ENCODE measurements at regions not wholly inside any gene's neighbourhood (a gene's known extent, or its start where the extent isn't known, plus 50 kb on each side); places are given as distances from the start of the nearest gene placed in this dataset.

DNA sequence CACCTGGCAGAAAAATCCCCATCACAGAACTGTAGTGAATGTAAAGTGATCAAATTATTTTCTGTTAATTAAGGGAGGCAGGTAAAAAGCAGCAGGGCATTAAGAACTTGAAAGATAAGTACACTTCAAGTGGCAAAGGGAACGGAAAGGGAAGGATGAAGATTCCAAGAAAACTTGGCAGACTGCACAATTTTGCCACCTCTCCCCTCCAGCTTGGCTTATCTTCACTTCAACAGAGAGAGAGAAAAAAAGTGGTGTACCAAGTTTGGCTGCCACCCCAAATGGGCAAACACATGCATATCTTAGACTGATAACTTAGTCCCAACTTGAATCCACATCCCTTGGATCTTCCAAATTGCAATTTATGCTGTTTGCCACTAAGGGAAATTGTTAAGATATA lies 598.1 kb upstream of the ACTRT1 start:
- intact Hi-C loops (cut with DNase I): no loop called here
- 56% methylated on average over 1 of the region's 1 CpG for WGBS
- no peaks in the 10 kb centered on the region for H3K9me3 ChIP-seq
- no peak overlapping the region for H3K27ac ChIP-seq
- TF ChIP-seq POLR2A (IDR thresholded peaks at IDR 0.05) (no peak), POLR2AphosphoS5 (IDR thresholded peaks at IDR 0.05) (no peak), CTCF (IDR thresholded peaks at IDR 0.05) (no peak)
- H3K4me1 ChIP-seq (replicated peaks): no peaks in the 10 kb centered on the region
- no peak overlapping the region for H3K4me3 ChIP-seq
- no peaks in the 10 kb centered on the region for H3K27me3 ChIP-seq (replicated peaks; ENCODE audit: insufficient read depth)
- DNase-seq (ENCODE audit: low spot score): no peak
- no peaks in the 10 kb centered on the region for H3K36me3 ChIP-seq

DNA sequence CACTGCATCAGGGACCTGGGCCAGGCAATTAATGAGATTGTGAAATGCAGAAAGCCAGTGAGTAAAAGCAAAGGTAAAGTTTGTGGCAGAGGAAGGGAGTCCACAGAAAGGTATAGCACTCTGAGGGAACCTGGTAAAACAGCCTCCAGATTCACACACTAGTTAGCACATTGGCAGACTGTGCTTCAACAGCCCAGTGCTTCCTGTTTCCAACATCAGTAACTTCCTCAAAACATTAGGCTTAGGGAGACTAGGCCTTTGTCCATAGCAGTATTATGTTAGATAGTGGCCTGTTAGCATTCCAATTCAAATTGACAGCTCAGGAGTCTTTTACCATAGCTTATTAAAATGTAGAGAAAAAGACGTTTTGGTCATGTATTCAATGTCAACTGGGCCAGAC lies 582.6 kb upstream of the ACTRT1 start:
- Histone ChIP-seq H3K36me3 (no peaks in the 10 kb centered on the region), H3K4me3 (no peak overlapping the region), H3K4me1 (replicated peaks) (no peaks in the 10 kb centered on the region), H3K27ac (no peak overlapping the region), H3K27me3 (replicated peaks; ENCODE audit: insufficient read depth) (no peaks in the 10 kb centered on the region), H3K9me3 (no peaks in the 10 kb centered on the region)
- 31% methylated on average over 1 of the region's 1 CpG for WGBS
- peak; percentile 30 for DNase-seq (ENCODE audit: low spot score)
- intact Hi-C loops (cut with DNase I): no loop called here
- peak; percentile 15 for TF ChIP-seq POLR2AphosphoS5 (IDR thresholded peaks at IDR 0.05)
- no peak for TF ChIP-seq CTCF (IDR thresholded peaks at IDR 0.05)

GRCh38 chrX:128623361-128623760 lies 571.2 kb upstream of the ACTRT1 start:
- Histone ChIP-seq H3K4me3 (no peak overlapping the region), H3K9me3 (no peaks in the 10 kb centered on the region), H3K27me3 (replicated peaks; ENCODE audit: insufficient read depth) (no peaks in the 10 kb centered on the region), H3K27ac (no peak overlapping the region), H3K4me1 (replicated peaks) (no peaks in the 10 kb centered on the region), H3K36me3 (no peaks in the 10 kb centered on the region)
- TF ChIP-seq CTCF (IDR thresholded peaks at IDR 0.05) (no peak), POLR2AphosphoS5 (IDR thresholded peaks at IDR 0.05) (no peak), POLR2A (IDR thresholded peaks at IDR 0.05) (no peak)
- intact Hi-C loops (cut with DNase I): no loop called here
- no peak for DNase-seq (ENCODE audit: low spot score)
- WGBS: 100% methylated on average over 1 of the region's 1 CpG

- Histone ChIP-seq H3K9me3 (no peaks in the 10 kb centered on the region), H3K27ac (no peak overlapping the region), H3K4me3 (no peak overlapping the region), H3K36me3 (no peaks in the 10 kb centered on the region), H3K27me3 (replicated peaks; ENCODE audit: insufficient read depth) (no peaks in the 10 kb centered on the region), H3K4me1 (replicated peaks) (no peaks in the 10 kb centered on the region)
- intact Hi-C loops (cut with DNase I): no loop called here
- TF ChIP-seq POLR2A (IDR thresholded peaks at IDR 0.05) (no peak), POLR2AphosphoS5 (IDR thresholded peaks at IDR 0.05) (no peak), CTCF (IDR thresholded peaks at IDR 0.05) (no peak)
- 67% methylated on average over 1 of the region's 2 CpGs for WGBS
- DNase-seq (ENCODE audit: low spot score): no peak
Measured at GRCh38 chrX:128622296-128622695, 570.1 kb upstream of the ACTRT1 start.

GRCh38 chrX:128619490-128619889 lies 567.3 kb upstream of the ACTRT1 start:
- 83% methylated on average over 3 of the region's 3 CpGs for WGBS
- TF ChIP-seq POLR2AphosphoS5 (IDR thresholded peaks at IDR 0.05) (no peak), CTCF (IDR thresholded peaks at IDR 0.05) (no peak), POLR2A (IDR thresholded peaks at IDR 0.05) (no peak)
- no peaks in the 10 kb centered on the region for H3K9me3 ChIP-seq
- H3K36me3 ChIP-seq: no peaks in the 10 kb centered on the region
- no peaks in the 10 kb centered on the region for H3K27me3 ChIP-seq (replicated peaks; ENCODE audit: insufficient read depth)
- H3K4me1 ChIP-seq (replicated peaks): no peaks in the 10 kb centered on the region
- DNase-seq (ENCODE audit: low spot score): no peak
- H3K4me3 ChIP-seq: no peak overlapping the region
- intact Hi-C loops (cut with DNase I): no loop called here
- H3K27ac ChIP-seq: no peak overlapping the region

Data from prostate gland (tissue), 2 donors.